GM18499 (cell line): ENCODE measurements at regions not wholly inside any gene's neighbourhood (a gene's known extent, or its start where the extent isn't known, plus 50 kb on each side); places are given as distances from the start of the nearest gene placed in this dataset.
"Not testable (repeated sequence)": the region's sequence is repeated elsewhere in the genome, so short reads cannot be mapped to it uniquely, and the experiment has no call there.

Experiments used
- ATAC-seq: cut with Tn5 transposase; IDR thresholded peaks from one replicate; pipeline ENCODE4 v1.9.1; 2021; ENCODE audit warnings: moderate number of reproducible peaks; ENCODE audit not compliant: insufficient read depth, unreplicated experiment

DNA sequence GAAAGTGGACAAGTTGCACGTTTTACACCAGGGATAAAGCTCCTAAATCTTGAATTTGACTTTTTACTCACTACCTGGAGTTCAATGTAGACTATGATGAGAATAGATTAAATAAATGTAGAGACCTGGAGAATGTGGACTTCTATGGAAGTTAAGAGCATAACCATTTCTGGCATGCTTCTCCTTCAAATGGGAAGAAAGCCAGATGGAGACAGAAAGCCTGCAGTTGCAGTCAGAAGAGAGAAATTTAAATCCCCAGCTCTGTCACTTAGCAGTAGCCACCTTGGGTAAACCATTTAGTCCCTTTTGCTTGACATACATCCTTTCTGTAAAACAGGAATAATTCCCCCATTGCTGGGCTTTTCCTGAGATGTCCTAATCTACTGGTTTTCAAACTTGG, 355.3 kb upstream of the AUTS2 start:
- ATAC-seq = no peak

DNA sequence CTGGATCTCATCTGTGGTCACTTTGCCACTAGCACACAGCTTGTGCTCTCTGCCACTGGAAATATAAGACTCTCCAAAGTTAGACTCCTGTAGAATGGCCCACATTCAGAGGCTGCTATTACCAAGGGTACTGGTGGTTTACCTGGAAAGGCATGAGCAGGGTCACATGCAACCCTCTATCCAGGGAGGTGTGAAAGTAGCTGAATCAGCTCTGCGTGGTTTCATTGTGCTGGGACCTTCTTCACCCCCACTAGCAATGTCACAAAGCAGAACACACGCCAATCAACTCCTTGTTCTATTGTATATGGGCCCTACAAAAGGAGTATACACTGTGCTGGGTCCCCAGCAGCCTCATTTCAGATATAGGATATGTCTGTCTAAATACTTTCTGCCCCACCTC, 353.6 kb upstream of the AUTS2 start:
- no peak for ATAC-seq

DNA sequence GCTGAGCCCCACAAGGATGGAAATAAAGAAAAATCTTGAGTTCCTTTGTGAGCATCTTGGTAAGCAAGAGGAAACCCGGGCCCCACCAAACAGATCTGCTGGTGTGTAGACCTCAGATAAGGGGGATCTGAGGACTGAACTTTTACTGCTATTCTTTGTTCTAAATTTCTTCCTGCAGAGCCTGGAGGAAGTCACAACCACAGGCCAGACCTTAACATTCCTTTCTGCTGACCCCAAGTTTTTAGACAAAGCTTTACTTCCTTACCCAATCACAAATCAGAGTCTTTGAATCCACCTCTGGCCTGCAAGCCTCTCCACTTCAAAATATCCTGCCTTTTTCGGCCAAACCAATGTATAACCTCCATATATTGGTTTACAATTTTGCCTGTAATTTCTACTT, 352.6 kb upstream of the AUTS2 start:
- no peak for ATAC-seq

DNA sequence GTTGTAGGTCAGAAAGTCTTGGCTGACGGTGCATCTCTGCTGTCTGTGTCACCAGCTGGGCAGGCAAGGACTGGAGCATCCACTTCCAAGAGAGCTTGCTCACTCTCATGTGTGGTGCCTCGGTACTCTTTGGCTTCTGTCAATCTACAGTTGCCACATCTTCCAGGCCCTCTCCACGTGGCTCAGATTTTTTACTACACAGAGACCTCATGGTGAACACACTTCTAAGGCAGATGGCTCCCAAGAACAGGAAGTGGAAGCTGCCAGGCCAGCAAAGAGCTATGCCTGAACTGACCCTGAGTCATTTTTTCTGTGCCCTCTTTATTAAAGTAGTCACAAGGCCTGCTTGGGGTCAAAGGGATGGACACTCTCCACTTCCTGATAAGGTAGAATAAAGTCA, 351.5 kb upstream of the AUTS2 start:
- ATAC-seq = no peak

DNA sequence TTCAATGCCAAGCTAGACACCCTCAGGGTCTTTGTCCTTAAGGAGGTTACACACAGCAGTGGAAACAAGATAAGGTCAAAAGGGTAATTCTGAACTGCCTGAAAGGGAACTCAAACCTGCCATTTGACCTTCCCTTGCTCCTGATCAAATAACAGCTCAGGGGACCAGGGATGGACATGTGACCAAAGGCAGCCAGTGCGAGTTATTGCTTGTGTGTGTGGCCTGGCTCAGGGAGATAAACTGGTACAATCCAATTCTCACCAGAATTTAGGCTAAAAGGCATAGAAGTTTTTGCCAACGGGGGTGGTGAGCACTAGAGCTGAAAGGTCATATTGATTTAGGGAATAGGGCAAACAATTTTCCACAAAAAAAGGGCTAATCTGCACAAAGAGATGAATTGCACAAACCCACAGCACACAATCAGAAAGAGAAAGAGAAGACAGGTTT, 349.9 kb upstream of the AUTS2 start:
- ATAC-seq = not testable (repeated sequence)

DNA sequence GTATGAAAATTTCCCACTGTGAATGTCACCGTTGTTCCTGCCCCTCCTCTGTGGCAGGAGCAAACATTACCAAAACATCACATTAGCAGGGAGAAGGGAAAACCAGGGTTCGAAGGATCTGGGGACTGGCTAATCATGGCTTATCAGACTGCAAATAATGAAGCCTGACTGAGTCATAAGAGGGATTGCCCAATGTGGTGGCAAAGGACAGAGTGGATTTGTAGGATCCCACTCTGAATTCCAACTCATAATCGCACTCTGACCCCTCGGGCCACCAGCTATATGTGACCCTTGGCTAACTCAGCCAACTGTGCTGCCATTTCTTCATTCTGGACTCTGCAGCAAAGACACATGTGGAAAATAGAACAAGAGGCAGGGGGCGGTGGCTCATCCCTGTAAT, 347.3 kb upstream of the AUTS2 start:
- no peak for ATAC-seq

DNA sequence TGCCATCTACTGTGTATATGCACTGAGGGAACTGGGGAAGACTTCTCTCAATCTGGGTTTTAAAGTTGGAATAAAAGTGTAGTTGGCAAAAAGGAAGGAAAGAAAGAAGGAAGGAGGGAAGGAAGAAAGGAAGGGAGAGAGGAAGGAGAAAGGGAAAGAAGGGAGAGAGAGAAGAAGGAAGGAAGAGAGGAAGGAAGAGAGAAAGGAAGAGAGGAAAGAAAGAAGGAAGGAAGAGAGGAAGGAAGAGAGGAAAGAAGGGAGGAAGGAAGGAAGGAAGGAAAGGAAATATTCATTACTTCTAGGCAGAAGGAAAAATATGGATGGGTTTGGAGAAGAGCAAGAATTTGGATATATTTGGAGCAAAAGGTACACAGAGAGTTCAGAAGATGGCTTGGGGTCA, 343.6 kb upstream of the AUTS2 start:
- ATAC-seq = no peak

DNA sequence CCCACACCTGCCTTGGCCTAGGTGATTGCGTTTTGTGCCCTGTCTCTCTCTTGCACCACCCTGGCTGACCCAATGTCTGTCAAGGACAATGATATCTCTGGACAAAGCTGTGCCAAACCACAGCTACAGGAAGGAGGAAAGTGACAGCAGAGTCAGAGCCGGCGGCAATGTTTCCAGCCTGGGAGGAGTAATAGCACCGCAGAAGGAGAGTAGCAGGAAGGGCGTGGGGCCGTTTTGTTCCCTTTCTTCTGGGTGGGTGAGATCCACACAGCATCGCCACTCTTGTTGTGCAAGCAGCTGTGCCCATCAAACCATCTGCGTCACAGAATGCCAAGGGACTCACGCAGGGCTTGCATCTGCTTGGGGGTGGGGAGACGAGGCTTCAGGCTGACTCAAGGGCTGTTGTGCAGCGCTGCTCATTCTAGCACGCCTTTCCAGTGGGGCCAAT, 341.6 kb upstream of the AUTS2 start:
- ATAC-seq = no peak

DNA sequence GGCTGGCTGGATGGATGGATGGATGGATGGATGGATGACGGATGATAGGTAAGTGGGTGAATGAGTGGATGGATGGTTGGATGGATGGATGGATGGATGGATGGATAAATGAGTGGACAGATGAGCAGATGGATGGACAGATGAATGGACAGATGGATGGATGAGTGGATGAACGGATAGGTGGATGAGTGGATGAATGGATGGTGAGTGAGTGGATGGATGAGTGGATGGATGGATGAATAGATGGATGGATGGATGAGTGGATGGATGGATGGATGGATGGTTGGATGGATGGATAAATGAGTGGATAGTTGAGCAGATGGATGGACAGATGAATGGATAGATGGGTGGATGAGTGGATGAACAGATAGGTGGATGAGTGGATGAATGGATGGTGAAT, 340.7 kb upstream of the AUTS2 start:
- ATAC-seq = no peak

DNA sequence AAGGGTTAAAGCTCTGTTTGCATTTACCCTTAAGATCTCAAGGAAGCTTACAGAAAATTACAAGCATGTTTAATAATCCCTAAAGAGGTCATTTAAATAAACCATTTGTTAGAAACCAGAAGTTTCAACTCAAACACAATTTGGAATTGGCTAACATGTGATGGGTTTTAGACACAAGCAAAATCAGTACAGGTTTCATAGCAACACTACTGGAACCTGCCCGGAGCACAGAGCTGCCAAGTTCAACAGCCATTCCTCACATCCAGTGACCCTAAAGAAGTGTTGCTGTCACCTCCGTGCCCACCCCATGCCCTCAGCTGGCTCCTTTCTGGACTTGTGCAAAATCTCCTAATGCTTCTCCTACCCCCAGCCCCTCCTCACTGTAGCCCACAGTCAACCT, 338.8 kb upstream of the AUTS2 start:
- no peak for ATAC-seq

DNA sequence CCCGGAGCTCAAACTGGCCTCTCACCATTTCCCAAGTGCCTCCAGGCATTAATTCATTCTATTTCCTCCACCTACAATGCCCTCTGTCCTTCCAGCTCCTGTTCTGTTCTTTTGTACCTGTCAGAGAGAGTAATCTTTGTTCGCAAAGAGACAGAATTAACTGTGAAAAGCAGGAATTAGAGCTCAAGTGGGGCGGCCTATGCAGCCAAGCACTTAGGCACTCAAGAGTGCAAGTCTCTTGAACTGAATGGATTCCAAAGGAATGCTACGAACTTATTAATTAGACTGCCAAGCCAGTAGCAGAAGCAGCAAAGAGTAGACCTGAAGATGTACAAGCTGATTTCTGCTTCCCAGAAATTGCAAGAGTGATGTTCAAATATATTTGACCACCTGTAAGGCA, 338.3 kb upstream of the AUTS2 start:
- ATAC-seq = no peak

DNA sequence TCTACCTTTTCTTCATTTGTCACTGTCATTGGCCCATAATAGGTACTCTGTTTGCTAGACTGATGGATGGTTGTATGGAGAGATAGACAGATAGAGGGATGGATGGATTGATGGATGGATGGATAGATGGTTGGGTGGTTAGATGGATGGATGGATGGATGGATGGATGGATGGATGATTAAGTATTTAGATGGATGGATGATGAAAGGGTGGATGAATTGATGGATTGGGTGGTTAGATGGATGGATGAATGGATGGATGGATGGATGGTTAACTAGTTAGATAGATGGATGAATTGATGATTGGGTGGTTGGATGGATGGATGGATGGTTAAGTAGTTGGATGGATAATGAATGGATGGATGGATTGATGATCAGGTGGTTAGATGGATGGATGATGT, 334.7 kb upstream of the AUTS2 start:
- no peak for ATAC-seq

DNA sequence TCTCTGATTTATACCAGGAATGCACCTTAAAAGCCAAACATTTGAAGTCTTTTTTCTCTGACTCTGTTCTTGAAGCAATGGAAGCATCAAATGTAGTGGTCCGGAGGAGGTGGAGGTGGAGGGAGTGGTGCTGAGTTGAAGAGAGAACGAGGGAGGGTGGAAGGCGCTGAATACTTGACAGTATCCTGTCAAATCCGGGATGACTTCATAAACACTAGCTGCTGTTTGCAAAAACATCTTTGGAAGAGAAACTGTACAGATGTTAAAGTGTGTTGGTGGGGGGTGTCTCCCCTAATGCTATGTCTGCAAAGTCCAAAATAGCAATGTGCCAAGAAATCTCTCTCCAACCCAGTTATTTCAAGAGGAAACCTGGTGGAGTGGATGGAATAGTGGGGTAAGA, 328.5 kb upstream of the AUTS2 start:
- no peak for ATAC-seq

DNA sequence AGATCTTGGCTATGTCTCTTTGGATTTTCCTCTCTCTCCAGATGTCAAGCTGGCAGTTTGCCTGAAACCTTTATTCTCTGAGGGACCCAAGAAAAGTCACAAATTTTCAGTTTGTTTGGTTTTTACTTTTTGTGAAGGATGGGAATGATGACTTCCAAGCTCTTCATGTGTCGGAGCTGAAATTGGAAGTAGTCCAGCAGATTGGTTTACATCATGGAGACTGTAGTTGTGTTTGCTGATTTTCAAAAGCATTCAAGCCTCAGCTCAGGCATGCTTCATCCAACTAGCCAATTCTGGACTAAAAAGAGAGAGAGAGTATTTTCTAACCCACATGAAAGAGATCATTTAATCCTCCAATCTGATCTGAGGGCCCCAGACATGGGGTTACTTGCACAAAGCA, 326.2 kb upstream of the AUTS2 start:
- ATAC-seq = no peak

DNA sequence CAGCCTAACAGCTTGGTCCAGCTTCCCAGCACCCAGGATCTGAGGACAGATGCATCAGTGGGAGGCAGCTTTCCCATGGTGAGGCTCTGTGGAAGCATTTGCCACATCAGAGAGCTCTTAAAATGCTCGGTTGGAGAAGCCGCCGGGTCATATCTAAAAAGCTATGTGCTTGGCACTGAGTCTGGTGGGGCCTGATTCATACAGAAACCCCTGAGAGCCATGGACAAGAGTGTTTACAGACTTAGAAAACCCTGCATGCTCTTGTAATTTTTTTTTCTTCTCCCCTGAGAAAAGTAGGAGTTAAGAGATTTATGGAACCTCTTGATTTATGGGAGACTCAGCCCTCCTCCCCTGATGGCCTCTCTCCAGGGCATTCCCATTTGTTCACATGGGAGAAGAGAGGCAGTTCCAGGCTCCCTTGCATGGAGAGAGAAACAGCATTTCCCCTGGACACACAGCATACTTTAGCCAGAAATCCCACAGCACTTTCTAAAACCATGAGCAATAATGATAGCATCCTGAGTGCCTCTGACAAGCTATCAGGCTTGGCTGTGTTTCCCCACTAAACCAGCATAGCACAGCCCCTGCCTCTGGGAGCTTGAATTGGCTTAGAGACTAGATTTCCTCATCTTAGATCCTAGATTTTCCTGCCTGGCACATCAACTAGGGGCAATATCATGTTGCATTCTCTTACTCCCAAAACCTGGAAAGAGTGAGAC, 322.1 kb upstream of the AUTS2 start:
- no peak for ATAC-seq

DNA sequence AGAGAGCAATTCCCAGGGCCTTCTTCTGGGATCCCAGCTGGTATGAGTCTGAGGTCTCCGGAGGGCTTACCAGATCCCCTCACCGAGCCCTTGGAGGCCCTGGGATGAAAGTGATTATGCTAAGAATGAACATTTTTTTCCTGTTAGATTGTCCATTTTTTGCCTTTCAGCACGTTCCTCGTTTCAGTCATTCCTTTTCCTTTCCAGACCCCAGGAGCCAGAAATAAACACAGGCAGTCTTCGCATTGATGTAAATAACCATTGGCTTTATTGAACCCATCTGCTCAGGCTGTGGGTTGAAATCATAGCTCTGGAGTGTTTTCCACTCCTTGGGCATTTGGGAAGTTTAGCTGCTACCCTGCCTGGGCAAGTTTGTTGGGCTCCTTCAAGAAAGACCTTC, 320.9 kb upstream of the AUTS2 start:
- no peak for ATAC-seq

DNA sequence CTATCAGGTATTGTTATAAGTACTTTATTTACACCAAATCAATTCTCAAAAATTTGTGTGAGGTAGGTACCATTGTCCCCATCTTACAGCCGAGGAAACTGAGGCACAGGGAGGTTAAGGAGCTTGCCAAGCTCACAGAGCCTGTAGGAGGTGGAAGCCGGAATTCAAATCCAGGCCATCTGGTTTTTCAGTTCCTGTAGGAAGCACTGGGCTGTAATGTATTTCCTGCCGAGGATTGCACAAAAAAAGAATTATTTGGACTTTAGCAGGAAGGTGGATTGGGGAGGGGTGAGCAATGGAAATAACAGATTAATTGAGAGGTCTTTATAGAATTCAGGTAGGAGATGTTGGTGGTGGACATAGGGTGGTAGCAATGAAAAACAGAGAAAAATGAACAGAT, 315.3 kb upstream of the AUTS2 start:
- ATAC-seq = no peak

DNA sequence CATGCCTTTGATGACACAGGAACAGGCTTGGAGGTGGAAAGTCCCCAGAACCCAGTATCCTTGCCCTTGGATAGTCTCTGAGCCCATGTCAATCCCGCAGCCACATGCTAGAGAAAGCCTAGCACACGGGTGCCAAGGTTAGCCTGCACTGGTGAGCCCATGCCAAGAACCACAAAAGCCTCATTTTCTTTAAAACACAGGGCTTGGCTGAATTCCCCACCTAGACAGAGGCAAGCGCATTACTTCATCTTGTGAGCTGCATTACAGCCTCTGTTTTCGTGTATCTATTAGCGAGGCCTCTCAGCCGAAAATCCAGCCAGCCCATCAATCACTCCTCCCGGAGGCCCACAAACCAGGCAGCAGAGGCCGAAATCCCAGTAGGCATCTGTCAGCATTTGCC, 314.9 kb upstream of the AUTS2 start:
- ATAC-seq = no peak

DNA sequence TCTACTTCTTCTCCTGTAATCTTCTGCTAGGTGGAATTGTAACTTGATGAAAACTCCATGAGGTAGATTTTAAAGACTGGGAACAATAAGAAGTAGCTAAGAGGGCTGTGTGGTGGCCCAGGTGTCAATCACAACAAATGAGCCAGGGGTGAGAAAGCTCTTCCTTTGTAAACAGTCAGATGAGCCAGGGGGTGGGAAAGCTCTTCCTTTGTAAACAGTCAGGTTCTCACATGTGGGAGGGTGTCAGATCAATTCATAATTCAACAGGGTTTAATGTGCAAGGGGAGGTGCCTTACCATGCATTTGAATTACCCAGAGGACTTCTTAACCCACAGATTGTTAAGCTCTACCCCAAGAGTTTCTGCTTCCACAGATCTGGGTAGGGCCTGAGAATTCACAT, 312.4 kb upstream of the AUTS2 start:
- ATAC-seq = no peak

DNA sequence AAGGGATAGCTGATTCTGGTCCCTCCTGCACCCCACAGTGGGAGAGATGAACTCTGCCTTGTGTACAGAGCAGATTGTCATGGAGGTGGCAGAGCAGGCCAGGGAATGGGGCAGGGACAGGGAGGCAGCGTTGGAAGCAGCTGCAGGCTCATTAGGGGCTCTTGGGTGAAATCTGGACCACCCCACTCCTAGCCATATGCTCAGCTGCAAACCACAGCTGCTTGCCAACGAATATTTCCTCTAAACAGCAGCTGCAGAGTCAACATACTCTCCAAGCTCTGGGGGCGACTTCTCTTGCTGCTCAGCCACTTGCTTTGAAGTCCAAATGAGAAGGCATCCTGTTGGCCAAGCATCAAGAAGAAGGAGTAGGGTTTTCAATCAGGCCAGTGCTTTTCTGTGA, 302.3 kb upstream of the AUTS2 start:
- ATAC-seq = no peak

DNA sequence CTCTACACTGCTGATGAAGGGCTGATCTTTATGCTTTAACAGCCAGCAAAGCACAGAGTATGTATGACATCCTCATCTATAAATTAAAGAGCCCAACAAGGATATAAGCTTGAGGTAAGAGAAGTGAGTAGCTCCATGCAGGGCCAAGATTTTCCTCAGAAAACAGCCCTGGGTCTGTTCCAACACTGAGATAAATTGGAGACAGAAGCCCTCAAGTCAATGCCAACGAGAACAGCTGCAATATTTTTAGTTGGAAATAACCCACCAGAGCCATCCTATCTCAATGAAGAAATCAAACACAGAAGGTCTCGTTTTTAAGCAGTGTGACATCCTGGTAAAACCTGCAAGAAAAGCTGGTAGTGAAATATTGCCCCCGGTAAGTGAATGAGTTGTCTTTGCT, 297.0 kb upstream of the AUTS2 start:
- ATAC-seq = no peak

DNA sequence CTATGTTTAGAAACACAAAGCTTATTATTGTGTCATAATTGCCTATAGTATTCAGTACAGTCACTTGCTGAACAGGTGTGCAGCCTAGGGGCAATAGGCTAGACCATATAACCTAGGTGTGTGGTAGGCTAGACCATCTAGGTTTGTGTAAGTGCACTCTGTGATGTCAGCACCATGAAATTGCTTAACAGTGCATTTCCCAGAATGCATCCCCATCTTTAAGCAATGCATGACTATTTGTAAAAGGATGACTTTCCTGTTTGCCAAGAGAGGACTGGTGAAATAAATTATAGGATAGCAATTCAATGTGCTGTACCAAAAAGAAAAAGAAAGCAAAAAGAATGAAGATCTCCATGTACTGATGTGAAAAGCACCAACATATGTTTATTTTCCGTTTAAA, 288.7 kb upstream of the AUTS2 start:
- no peak for ATAC-seq

DNA sequence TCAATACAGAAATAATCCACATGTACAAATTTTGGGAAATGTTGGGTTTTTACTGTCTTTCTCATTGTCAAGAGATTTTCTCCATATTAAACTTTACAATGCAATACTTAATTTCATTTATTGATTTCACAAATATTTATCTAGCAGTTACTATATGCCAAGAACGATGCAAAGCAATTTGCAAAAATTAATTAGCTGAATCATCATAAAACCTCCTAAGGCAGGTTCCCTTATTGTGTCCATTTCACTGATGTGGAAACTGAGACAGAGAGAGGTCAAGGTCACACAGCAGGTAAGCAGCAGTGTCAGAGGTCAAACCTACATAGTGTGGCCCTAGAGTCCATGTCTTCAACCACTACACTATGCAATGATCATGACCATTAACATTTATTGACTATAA, 286.8 kb upstream of the AUTS2 start:
- ATAC-seq = no peak
